ENCODE measurements at regions not wholly inside any gene's neighbourhood (a gene's known extent, or its start where the extent isn't known, plus 50 kb on each side); places are given as distances from the start of the nearest gene placed in this dataset.

GRCh38 chr16:80387318-80387921 is 153.4 kb upstream of the DYNLRB2 start:
- no peak for DNase-seq (ENCODE audit: low read depth in 2 of 2)
- TF ChIP-seq CTCF (IDR thresholded peaks at IDR 0.05; ENCODE audit: low read depth, low read length), result no peak
- H3K4me3 ChIP-seq (replicated peaks in 1 of 2; ENCODE audit: low read depth in 2 of 2, low read length in 2 of 2), result no peak overlapping the region

GRCh38 chr16:80384862-80385261 is 155.9 kb upstream of the DYNLRB2 start:
- DNase-seq (ENCODE audit: low read depth in 2 of 2), result no peak
- H3K4me3 ChIP-seq (replicated peaks in 1 of 2; ENCODE audit: low read depth in 2 of 2, low read length in 2 of 2), result no peak overlapping the region
- TF ChIP-seq CTCF (IDR thresholded peaks at IDR 0.05; ENCODE audit: low read depth, low read length), result no peak

DNA sequence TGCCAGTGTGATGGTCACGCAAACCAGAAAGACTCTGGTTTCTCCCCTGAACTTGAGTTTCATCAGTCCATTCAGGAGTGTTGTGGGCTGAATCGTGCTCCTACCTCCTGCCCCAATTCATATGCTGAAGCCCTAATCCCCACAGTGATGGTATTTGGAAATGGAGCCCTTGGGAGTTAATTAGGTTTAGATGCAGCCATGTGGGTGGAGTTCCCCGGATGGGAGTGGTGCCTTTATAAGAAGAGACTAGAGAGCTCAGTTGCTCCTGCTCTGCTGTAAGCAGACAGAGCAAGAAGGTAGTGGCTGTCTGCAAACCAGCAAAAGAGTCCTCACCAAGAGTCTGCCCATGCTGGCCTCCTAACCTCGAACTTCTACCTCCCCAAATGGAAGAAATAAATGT is 160.3 kb upstream of the DYNLRB2 start:
- no peak for TF ChIP-seq CTCF (IDR thresholded peaks at IDR 0.05; ENCODE audit: low read depth, low read length)
- no peak for DNase-seq (ENCODE audit: low read depth in 2 of 2)
- H3K4me3 ChIP-seq (replicated peaks in 1 of 2; ENCODE audit: low read depth in 2 of 2, low read length in 2 of 2), result no peak overlapping the region

GRCh38 chr16:80377096-80377956 is 163.5 kb upstream of the DYNLRB2 start:
- H3K4me3 ChIP-seq (replicated peaks in 1 of 2; ENCODE audit: low read depth in 2 of 2, low read length in 2 of 2), result no peak overlapping the region
- DNase-seq (ENCODE audit: low read depth in 2 of 2), result no peak
- no peak for TF ChIP-seq CTCF (IDR thresholded peaks at IDR 0.05; ENCODE audit: low read depth, low read length)

- no peak for DNase-seq (ENCODE audit: low read depth in 2 of 2)
- no peak for TF ChIP-seq CTCF (IDR thresholded peaks at IDR 0.05; ENCODE audit: low read depth, low read length)
- H3K4me3 ChIP-seq (replicated peaks in 1 of 2; ENCODE audit: low read depth in 2 of 2, low read length in 2 of 2), result no peak overlapping the region
These were observed 164.8 kb upstream of the DYNLRB2 start for GRCh38 chr16:80375973-80376372.

DNA sequence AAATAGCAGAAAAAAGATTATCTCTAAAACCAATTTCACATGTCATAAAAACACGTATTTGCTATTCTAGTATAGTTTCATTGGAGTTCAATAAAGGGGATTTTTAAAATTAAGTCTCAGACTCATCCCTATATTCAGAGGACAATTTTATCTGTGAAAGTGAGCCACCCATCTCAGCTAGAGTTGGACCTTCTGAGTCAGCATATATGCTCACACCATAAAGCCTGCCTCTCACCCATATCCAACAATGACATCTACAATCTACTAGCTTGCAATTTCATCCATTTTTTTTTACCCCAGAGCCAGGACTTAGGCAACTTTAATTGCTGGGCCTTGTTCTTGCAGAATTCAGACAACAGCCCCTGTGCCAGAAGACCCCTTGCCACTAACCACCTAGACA is 165.3 kb upstream of the DYNLRB2 start:
- DNase-seq (ENCODE audit: low read depth in 2 of 2), result no peak
- H3K4me3 ChIP-seq (replicated peaks in 1 of 2; ENCODE audit: low read depth in 2 of 2, low read length in 2 of 2), result no peak overlapping the region
- no peak for TF ChIP-seq CTCF (IDR thresholded peaks at IDR 0.05; ENCODE audit: low read depth, low read length)
